ENCODE measurements at regions not wholly inside any gene's neighbourhood (a gene's known extent, or its start where the extent isn't known, plus 50 kb on each side); places are given as distances from the start of the nearest gene placed in this dataset.

DNA sequence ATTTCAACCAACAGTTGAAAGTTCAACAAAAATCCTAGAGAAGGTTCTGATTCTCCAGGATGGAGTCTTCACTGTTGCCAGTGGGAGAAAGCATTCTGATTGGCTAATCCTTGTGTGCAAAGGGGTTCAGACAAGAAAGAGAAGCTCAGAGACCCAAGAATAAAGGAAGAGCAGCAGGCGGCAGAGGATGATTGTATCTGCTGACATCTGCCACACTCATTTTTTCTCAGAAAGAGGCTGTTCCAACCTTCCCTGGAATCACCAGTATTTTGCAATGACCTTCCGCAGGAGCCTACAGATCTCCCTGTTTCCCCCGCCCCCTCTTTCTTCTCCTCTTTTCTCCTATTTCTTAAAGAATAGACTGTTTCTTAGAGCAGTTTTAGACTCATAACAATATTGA, 376.7 kb downstream of the CDH26 start:
- no peak overlapping the region for H3K4me3 ChIP-seq (ENCODE audit: low read depth, low read length)
- no peak for DNase-seq (ENCODE audit: low read depth)
- TF ChIP-seq, protein P1, sequence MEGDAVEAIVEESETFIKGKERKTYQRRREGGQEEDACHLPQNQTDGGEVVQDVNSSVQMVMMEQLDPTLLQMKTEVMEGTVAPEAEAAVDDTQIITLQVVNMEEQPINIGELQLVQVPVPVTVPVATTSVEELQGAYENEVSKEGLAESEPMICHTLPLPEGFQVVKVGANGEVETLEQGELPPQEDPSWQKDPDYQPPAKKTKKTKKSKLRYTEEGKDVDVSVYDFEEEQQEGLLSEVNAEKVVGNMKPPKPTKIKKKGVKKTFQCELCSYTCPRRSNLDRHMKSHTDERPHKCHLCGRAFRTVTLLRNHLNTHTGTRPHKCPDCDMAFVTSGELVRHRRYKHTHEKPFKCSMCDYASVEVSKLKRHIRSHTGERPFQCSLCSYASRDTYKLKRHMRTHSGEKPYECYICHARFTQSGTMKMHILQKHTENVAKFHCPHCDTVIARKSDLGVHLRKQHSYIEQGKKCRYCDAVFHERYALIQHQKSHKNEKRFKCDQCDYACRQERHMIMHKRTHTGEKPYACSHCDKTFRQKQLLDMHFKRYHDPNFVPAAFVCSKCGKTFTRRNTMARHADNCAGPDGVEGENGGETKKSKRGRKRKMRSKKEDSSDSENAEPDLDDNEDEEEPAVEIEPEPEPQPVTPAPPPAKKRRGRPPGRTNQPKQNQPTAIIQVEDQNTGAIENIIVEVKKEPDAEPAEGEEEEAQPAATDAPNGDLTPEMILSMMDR (IDR thresholded peaks at IDR 0.05; ENCODE audit: insufficient read depth, low read depth, low read length): no peak

DNA sequence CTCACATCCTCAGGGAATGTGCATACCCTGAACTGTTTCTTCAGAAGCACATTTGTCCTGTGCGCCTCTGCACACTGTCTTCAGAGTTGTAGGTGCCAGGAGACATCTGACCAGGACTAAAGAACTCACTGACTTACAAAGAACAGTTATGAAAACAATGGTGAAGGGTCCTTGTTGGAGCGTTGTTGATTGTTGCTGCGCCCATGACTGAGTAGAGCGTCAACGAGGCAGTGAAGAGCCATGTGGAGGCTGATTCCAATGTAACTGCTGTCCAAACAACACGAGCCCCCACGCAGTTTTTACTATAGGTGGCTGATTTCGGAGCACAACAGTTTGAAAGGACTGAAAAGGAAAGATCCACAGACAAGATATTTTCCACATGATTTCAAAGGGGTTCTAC, 380.3 kb downstream of the CDH26 start:
- TF ChIP-seq, protein P1 (IDR thresholded peaks at IDR 0.05; ENCODE audit: insufficient read depth, low read depth, low read length): no peak
- DNase-seq (ENCODE audit: low read depth): no peak

DNA sequence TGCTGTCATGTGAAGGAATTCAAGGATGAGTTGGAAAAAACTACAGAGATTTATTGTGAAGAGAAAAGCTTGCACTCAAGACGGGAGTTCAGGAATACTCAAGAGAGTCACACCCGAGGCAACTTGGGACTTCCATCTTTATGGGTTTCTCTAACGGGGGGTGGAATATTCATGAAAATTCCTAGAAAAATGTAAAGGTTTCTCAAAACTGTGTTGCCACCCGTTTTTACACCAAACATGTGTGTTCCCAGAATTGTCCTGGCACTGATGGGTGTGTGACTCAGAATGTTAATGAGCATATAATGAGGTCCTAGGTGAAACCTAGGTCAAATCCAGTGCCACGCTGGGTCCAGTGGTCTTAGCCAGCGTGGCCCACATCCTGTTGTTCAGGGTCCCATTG, 381.5 kb downstream of the CDH26 start:
- no peak for DNase-seq (ENCODE audit: low read depth)
- no peak overlapping the region for H3K4me3 ChIP-seq (ENCODE audit: low read depth, low read length)
- TF ChIP-seq, protein P1 (IDR thresholded peaks at IDR 0.05; ENCODE audit: insufficient read depth, low read depth, low read length): no peak

More for the DNA sequence above, 380.3 kb downstream of the CDH26 start:
- no peak overlapping the region for H3K4me3 ChIP-seq (ENCODE audit: low read depth, low read length)

DNA sequence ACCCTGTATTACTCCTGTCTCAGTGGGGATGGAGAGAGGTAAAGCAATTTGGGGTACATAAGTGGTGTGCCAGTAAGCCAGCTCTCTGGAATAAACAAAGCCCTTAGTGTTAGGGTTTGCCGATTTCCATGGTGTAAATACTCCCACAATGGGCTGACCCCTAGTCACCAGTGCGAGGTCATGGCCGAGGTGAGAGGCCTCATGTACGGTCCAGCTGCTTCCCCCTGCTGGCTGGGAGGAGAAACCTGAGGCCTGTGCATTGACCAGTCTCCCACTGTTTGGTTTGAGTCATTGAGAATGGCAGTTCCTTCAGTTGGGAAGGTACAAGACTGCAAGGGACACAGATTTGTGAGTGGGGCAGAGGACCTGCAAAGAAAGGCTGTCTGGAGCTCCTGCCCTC, 382.0 kb downstream of the CDH26 start:
- no peak overlapping the region for H3K4me3 ChIP-seq (ENCODE audit: low read depth, low read length)
- TF ChIP-seq, protein P1 (IDR thresholded peaks at IDR 0.05; ENCODE audit: insufficient read depth, low read depth, low read length): no peak
- DNase-seq (ENCODE audit: low read depth): no peak

- TF ChIP-seq, protein P1 (IDR thresholded peaks at IDR 0.05; ENCODE audit: insufficient read depth, low read depth, low read length): no peak
- no peak for DNase-seq (ENCODE audit: low read depth)
- H3K4me3 ChIP-seq (ENCODE audit: low read depth, low read length): no peak overlapping the region
Observed at GRCh38 chr20:60341062-60341461, 382.8 kb downstream of the CDH26 start.

GRCh38 chr20:60345106-60345505, 386.9 kb downstream of the CDH26 start:
- H3K4me3 ChIP-seq (ENCODE audit: low read depth, low read length): no peak overlapping the region
- TF ChIP-seq, protein P1 (IDR thresholded peaks at IDR 0.05; ENCODE audit: insufficient read depth, low read depth, low read length): no peak
- no peak for DNase-seq (ENCODE audit: low read depth)

GRCh38 chr20:60349418-60349817, 391.2 kb downstream of the CDH26 start:
- TF ChIP-seq, protein P1 (IDR thresholded peaks at IDR 0.05; ENCODE audit: insufficient read depth, low read depth, low read length): no peak
- no peak for DNase-seq (ENCODE audit: low read depth)
- no peak overlapping the region for H3K4me3 ChIP-seq (ENCODE audit: low read depth, low read length)
